ENCODE measurements at regions not wholly inside any gene's neighbourhood (a gene's known extent, or its start where the extent isn't known, plus 50 kb on each side); places are given as distances from the start of the nearest gene placed in this dataset.

DNA sequence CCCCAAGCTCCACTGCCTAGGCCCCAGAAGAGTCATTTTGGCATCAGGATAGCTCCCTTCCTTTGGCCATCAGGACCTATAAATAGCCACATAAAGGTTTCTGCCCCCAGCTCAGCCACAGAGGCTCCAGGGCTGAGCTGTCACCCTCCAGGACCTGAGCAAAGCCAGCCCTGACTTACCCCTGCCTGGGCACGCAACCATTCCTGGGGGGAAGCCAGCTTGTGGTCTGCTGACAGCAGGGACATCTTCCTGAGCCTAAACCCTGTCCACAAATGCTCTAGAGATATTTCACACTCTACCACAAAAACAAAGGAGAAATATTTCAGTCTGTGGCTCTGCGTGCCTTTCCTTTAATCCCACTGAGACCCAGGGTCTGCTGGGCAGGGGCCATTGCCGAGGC, 123.7 kb upstream of the CCL2 start:
- WGBS, 2 donors: 58 to 75% methylated on average over 2 to 3 of the region's 3 CpGs

DNA sequence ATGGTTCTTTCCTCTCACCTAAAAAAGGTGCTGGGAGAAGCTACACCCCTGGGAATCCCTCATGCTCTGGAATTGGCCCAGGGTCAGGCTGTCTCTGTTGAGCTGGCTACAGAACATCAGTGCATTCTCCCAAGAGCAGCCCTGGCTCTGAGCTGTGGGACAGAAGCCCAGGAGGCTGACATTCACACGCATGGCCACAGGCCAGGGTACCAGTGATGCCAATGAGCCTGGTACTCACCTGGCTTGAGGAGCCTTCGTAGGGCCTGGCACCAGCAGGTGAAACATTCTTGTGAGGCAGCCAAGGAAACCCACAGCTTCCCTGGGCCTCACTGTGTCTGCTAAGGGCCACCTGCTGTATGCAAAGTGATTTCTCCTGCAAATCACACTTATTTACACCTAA, 121.7 kb upstream of the CCL2 start:
- no peaks in the 10 kb centered on the region for H3K4me1 ChIP-seq
- no peaks in the 10 kb centered on the region for H3K36me3 ChIP-seq (ENCODE audit: low read depth, missing control alignments)
- no peak overlapping the region for H3K4me3 ChIP-seq
- H3K27me3 ChIP-seq: no peaks in the 10 kb centered on the region
- TF ChIP-seq POLR2A (IDR thresholded peaks at IDR 0.05): no peak
- TF ChIP-seq, protein P1, sequence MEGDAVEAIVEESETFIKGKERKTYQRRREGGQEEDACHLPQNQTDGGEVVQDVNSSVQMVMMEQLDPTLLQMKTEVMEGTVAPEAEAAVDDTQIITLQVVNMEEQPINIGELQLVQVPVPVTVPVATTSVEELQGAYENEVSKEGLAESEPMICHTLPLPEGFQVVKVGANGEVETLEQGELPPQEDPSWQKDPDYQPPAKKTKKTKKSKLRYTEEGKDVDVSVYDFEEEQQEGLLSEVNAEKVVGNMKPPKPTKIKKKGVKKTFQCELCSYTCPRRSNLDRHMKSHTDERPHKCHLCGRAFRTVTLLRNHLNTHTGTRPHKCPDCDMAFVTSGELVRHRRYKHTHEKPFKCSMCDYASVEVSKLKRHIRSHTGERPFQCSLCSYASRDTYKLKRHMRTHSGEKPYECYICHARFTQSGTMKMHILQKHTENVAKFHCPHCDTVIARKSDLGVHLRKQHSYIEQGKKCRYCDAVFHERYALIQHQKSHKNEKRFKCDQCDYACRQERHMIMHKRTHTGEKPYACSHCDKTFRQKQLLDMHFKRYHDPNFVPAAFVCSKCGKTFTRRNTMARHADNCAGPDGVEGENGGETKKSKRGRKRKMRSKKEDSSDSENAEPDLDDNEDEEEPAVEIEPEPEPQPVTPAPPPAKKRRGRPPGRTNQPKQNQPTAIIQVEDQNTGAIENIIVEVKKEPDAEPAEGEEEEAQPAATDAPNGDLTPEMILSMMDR (IDR thresholded peaks at IDR 0.05): no peak
- H3K9me3 ChIP-seq: no peaks in the 10 kb centered on the region
- intact Hi-C loops (cut with DNase I; ENCODE audit: low total_unique reads): no loop called here
- no peak overlapping the region for H3K27ac ChIP-seq
- DNase-seq: no peak
- 86% methylated on average over 2 of the region's 2 CpGs; no CpG with 5 or more reads in 1 of the 2 donors for WGBS, 2 donors

More for the DNA sequence above, 123.7 kb upstream of the CCL2 start:
- no peak for DNase-seq
- Histone ChIP-seq H3K36me3 (ENCODE audit: low read depth, missing control alignments) (no peaks in the 10 kb centered on the region), H3K4me3 (no peak overlapping the region), H3K9me3 (no peaks in the 10 kb centered on the region), H3K4me1 (no peaks in the 10 kb centered on the region), H3K27ac (no peak overlapping the region), H3K27me3 (no peaks in the 10 kb centered on the region)
- intact Hi-C loops (cut with DNase I; ENCODE audit: low total_unique reads): no loop called here
- no peak for TF ChIP-seq POLR2A (IDR thresholded peaks at IDR 0.05)
- TF ChIP-seq, protein P1 (IDR thresholded peaks at IDR 0.05): no peak

DNA sequence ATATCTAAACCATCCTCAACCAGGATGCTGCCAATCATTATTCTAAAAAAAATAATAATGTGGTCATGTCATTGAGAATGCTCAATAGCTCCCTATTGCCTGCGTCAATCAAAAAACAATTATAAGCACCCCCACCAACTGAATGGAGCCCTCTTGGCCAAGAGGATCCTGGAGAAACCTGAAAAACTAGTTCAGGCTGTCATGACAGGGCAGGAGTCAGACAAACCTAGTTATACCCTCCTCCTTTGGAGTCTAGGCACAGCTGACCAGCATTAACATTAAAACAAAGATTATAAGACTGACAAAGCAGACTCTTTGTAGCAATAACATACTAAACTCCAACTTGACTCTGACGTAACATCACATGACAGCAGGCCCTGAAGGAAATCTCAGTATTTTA, 119.2 kb upstream of the CCL2 start:
- H3K4me1 ChIP-seq: no peaks in the 10 kb centered on the region
- no peak overlapping the region for H3K27ac ChIP-seq
- no peak for TF ChIP-seq POLR2A (IDR thresholded peaks at IDR 0.05)
- TF ChIP-seq, protein P1 (IDR thresholded peaks at IDR 0.05): no peak
- H3K4me3 ChIP-seq: no peak overlapping the region
- no peaks in the 10 kb centered on the region for H3K9me3 ChIP-seq
- H3K27me3 ChIP-seq: no peaks in the 10 kb centered on the region
- WGBS, 2 donors: 75 to 90% methylated on average over 2 of the region's 2 CpGs
- intact Hi-C loops (cut with DNase I; ENCODE audit: low total_unique reads): no loop called here
- no peak for DNase-seq
- H3K36me3 ChIP-seq (ENCODE audit: low read depth, missing control alignments): no peaks in the 10 kb centered on the region

DNA sequence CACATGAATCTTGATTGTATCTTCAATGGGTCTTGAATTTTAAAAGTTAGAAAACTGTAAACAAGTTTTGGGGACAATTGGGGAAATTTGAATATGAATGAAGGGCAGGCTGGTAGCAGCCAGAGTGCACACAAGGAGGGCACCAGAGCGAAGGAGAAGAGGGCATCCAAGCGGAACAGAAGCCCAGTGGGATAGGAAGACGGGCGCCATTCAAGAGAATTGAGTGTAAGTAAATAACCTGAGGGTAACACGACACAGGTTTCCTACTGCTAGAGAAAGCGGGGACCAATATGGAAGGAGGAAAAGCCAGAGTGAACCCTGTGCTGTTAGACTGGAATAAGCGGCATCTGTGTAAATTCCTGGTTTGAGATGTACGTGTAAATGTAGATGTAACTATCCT, 115.1 kb upstream of the CCL2 start:
- 78 to 79% methylated on average over 7 to 8 of the region's 8 CpGs for WGBS, 2 donors
- intact Hi-C loops (cut with DNase I; ENCODE audit: low total_unique reads): no loop called here
- H3K4me1 ChIP-seq: no peaks in the 10 kb centered on the region
- H3K9me3 ChIP-seq: no peaks in the 10 kb centered on the region
- DNase-seq: no peak
- no peak overlapping the region for H3K4me3 ChIP-seq
- TF ChIP-seq POLR2A (IDR thresholded peaks at IDR 0.05): no peak
- TF ChIP-seq, protein P1 (IDR thresholded peaks at IDR 0.05): no peak
- no peaks in the 10 kb centered on the region for H3K36me3 ChIP-seq (ENCODE audit: low read depth, missing control alignments)
- no peaks in the 10 kb centered on the region for H3K27me3 ChIP-seq
- H3K27ac ChIP-seq: no peak overlapping the region

DNA sequence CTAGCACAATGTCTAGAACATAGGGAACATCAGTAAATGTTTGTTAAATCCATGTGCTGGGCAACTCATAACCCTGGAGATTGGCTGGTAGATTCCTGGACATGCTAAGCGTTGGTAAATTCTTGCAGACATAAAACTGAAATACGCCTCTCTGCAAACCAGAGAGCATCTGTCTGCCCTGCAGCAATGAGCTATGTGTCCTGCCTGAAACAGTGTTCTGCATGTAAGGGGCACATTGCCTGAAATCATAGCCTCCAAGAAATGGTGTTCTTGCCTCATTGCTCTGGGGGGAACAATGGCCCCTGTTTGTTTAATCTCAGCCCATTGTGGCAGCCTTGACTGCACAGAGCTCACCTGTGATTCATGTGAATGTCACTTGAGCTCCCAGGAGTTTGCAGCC, 113.5 kb upstream of the CCL2 start:
- Histone ChIP-seq H3K4me3 (no peak overlapping the region), H3K36me3 (ENCODE audit: low read depth, missing control alignments) (no peaks in the 10 kb centered on the region), H3K4me1 (no peaks in the 10 kb centered on the region), H3K27me3 (no peaks in the 10 kb centered on the region), H3K27ac (no peak overlapping the region), H3K9me3 (no peaks in the 10 kb centered on the region)
- intact Hi-C loops (cut with DNase I; ENCODE audit: low total_unique reads): no loop called here
- no peak for DNase-seq
- WGBS, 2 donors: 83 to 84% methylated on average over 1 to 2 of the region's 2 CpGs
- TF ChIP-seq, protein P1 (IDR thresholded peaks at IDR 0.05): no peak
- TF ChIP-seq POLR2A (IDR thresholded peaks at IDR 0.05): no peak

Data from testis (tissue), 2 donors.